ENCODE measurements at regions not wholly inside any gene's neighbourhood (a gene's known extent, or its start where the extent isn't known, plus 50 kb on each side); places are given as distances from the start of the nearest gene placed in this dataset.

GRCh38 chr7:25622695-25623094 is 394.4 kb upstream of the NPVF start:
- DNase-seq (ENCODE audit: low read depth): no peak
- H3K4me3 ChIP-seq (ENCODE audit: low read depth, low read length): no peak overlapping the region
- no peak for TF ChIP-seq CTCF (IDR thresholded peaks at IDR 0.05; ENCODE audit: control insufficient read depth, extremely low read depth, insufficient read depth)

GRCh38 chr7:25624051-25624450 is 395.8 kb upstream of the NPVF start:
- no peak for TF ChIP-seq CTCF (IDR thresholded peaks at IDR 0.05; ENCODE audit: control insufficient read depth, extremely low read depth, insufficient read depth)
- DNase-seq (ENCODE audit: low read depth): no peak
- H3K4me3 ChIP-seq (ENCODE audit: low read depth, low read length): no peak overlapping the region

GRCh38 chr7:25624833-25625232 is 396.5 kb upstream of the NPVF start:
- H3K4me3 ChIP-seq (ENCODE audit: low read depth, low read length): no peak overlapping the region
- TF ChIP-seq CTCF (IDR thresholded peaks at IDR 0.05; ENCODE audit: control insufficient read depth, extremely low read depth, insufficient read depth): no peak
- no peak for DNase-seq (ENCODE audit: low read depth)

- H3K4me3 ChIP-seq (ENCODE audit: low read depth, low read length): no peak overlapping the region
- no peak for TF ChIP-seq CTCF (IDR thresholded peaks at IDR 0.05; ENCODE audit: control insufficient read depth, extremely low read depth, insufficient read depth)
Measured at GRCh38 chr7:25625306-25625992, 397.2 kb upstream of the NPVF start.

GRCh38 chr7:25626451-25627131 is 398.3 kb upstream of the NPVF start:
- no peak for TF ChIP-seq CTCF (IDR thresholded peaks at IDR 0.05; ENCODE audit: control insufficient read depth, extremely low read depth, insufficient read depth)
- H3K4me3 ChIP-seq (ENCODE audit: low read depth, low read length): no peak overlapping the region
- no peak for DNase-seq (ENCODE audit: low read depth)

More at GRCh38 chr7:25625306-25625992, 397.2 kb upstream of the NPVF start:
- no peak for DNase-seq (ENCODE audit: low read depth)

GRCh38 chr7:25628446-25628845 is 400.2 kb upstream of the NPVF start:
- H3K4me3 ChIP-seq (ENCODE audit: low read depth, low read length): no peak overlapping the region
- DNase-seq (ENCODE audit: low read depth): no peak
- TF ChIP-seq CTCF (IDR thresholded peaks at IDR 0.05; ENCODE audit: control insufficient read depth, extremely low read depth, insufficient read depth): no peak

Data from LNCaP clone FGC (cell line).